ENCODE measurements at regions not wholly inside any gene's neighbourhood (a gene's known extent, or its start where the extent isn't known, plus 50 kb on each side); places are given as distances from the start of the nearest gene placed in this dataset.
A peak's percentile ranks its signal among the peaks of the same experiment; 100 is the strongest.
"Not testable (repeated sequence)": the region's sequence is repeated elsewhere in the genome, so short reads cannot be mapped to it uniquely, and the experiment has no call there.

DNA sequence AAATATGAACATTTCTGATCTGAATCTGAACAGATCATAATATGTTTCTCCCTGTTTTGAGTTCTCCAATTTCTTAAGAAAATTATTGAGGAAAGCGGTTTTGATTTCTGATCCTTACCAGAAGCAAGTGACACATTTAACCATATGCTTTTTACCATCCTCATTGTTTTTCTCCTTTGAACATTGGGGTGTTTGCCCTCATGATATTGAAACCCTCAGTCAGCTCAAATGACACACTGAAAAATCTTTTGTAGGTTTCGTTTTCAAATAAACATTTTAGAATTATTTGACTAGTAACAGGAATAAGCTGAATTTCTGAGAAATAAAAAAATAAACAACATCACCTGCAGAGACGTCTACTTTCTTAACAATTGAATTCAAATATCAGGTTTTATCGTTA, 252.1 kb downstream of the DOK5 start:
- no peak for DNase-seq (ENCODE audit: low spot score)

DNA sequence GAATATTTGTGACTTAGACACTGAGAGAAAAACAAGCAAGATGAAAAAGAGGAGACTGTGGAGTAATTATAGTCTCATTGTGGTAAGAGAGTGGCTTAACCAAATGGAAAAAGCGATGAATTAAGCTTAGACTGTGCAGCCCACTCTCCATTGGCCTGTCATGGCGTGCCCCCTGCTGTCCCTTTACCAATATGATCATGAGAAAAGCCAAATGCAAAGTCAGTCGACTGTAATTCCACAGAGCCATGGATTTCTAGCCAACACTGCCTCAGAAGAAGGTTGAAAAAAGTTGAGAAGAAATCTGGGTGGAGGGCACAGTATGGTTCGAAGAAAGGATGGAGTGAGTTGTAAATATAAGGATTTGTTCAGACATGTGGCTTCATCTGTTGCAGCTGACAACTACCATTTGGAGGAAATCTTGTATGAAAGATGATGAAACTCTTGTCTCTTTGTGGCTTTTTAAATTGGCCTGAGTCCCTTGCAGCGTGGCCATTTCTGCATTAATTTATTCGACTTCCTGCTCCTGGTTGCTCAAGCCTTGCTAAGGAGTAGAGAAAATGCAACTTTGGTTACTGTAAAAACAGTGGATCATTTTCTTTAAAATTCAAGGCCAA, 251.4 kb downstream of the DOK5 start:
- peak; percentile 4 for DNase-seq (ENCODE audit: low spot score)

DNA sequence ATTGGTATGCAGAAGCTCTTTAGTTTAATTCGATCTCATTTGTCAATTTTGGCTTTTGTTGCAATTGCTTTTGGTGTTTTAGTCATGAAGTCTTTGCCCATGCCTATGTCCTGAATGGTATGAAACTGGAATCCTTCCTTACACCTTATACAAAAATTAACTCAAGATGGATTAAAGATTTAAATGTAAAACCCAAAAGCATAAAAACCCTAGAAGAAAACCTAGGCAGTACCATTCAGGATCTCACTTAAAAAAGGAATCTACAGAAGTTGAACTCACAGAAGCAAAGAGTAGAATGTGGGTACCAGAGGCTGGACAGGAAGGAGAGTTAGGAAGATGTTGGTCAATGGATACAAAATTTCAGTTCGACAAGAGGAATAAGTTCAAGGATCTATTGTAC, 249.9 kb downstream of the DOK5 start:
- DNase-seq (ENCODE audit: low spot score), result not testable (repeated sequence)

DNA sequence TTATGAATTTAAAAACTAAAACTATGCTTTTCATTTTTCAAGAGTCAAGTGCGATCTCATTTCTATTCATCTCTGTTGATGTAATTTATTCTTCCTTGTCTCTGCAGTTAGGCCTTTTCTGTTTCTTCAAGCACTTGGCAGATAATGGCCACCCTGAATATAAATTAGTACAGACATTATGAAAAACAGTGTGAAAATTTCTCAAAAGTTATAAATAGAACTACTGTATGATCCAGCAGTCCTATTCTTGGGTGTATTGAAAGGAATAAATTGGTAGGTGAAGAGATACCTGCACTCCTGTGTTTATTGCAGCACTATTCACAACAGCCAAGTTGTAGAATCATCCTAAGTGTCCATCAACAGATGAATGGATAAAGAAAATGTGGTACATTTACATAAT, 248.3 kb downstream of the DOK5 start:
- no peak for DNase-seq (ENCODE audit: low spot score)

DNA sequence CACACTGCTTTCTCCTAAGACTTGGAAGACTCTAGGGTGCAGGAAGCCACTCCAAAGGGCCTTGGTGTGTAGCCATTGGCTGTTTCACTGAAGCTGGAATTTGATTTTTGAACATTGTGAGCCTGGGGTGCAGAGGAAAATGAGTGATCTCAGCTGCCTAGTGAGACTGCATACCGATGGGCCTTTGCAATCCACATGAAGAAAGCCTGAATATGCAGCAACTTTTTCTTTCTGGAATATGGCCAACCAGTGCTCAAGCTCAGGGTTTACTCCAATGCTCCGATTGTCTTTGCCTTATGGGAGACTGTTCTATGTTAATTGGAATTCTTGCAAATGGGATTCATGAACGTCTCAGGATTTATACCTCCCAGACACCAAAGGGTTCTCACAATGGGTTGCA, 242.6 kb downstream of the DOK5 start:
- DNase-seq (ENCODE audit: low spot score), result no peak

DNA sequence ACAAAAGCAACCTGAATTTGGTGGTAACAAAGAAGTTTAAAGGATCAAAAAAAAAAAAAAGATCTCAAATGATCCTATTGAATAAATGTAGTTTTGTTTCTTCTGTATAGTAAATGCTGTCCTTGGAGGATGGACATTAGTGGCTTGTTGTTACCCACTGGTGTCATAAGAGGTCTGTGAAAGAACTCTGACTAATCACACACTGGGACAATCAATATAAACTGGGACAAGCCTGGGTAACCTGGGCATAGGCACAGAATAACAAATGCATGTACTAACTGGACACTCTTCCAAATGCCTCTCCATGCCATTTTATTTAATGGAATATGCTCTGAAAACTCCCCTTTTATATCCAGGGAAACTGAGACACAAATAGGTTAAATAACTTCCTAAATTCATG, 241.4 kb downstream of the DOK5 start:
- DNase-seq (ENCODE audit: low spot score), result no peak

DNA sequence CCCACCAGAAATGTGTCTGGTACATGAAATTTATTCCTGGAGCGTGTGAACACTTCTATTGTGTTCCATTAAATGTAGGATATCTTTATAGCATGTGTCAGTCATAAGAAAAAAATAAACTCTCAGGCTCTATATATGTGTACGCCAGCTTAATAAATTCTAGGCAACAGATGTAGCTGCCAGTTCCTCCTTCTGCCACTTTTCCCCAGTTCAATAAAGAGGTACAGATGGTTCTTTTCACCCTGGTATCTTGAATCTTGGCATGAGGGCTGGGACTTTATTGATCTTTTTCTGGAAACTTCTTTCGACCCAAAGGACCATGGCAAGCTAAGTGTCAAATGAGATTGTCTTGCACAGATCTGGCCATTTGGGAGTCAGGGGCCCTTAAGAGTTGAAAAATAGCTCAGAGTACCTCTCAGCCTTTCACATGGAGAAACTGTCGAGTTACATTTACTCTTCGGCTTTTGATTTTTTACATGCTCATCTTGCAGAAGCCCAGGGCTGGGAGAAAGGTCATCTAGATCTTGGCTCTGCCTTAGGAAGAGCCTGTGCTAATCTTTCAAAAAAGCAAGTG, 240.9 kb downstream of the DOK5 start:
- DNase-seq (ENCODE audit: low spot score), result no peak

DNA sequence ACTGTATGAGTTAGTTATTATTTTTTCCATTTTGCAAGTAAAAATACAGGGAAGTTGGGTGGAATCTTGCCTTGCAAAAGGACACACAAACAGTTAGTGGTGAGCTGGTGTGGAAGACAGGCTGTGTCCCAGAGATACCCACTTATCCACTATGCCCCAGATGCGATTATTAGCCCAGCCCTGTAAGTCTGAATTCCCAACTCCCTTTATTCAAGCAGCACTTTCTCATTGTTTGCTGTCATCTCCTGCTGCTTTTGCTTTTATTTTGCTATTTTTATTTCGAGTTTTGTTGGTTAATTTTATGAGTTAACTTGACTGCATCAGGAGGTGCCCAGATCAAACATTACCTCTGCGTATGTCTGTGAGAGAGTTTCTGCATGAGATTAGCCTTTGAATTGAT, 239.4 kb downstream of the DOK5 start:
- no peak for DNase-seq (ENCODE audit: low spot score)

DNA sequence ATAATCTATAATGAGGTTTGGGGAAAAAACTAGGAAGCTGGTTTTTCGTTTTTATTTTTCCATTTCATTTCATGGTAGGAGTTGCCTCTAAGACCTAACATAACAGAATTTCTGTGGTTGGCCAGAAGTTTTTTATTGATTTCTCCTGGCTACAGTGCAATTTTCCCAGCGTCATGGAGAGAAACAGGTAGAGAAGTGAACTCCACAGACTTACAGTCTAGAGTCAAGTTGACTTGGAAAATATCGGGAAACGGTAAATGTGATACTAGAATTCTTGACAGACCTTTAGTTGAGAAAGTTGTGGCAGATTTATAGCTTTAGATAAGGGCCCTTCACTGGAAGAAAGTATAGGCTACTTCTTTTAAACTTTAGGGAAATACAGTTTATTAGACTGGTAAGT, 238.3 kb downstream of the DOK5 start:
- DNase-seq (ENCODE audit: low spot score), result no peak

DNA sequence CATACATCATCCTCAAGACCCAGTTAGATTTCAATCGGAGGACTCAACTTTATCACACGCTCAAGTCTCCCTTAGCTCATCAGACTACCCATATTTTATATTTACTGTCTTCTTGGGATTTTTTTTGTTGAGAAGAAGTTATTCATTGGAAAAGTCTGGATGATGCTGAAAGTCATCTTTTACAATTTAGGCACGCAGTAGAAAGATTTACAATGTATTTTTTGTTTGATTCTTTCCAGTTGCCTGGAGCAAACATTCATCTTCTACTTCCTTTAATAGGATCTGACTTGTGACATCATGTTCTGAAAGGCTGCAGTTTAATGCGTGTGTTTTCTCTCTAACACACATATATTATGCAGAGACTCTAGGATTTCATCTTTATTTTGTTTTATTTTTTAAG, 235.7 kb downstream of the DOK5 start:
- DNase-seq (ENCODE audit: low spot score), result no peak

DNA sequence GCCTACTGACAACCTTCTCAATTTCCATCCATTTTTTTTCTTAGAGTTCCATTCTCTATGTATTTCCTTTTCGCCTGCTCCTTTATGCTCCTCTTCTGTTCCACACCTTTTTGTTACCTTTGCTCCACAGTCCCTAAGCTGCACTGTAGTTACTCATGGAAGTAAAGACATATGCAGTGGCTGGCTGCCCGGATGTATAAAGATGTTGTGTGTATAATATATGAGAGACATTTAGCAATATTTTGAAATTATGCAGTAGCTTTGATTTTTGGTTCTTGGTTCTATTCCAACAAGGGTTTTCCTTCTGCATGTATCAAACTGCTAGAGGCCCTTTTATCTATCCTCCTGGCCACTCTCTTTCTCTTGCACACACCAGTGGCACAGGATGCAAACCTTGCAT, 234.9 kb downstream of the DOK5 start:
- DNase-seq (ENCODE audit: low spot score), result no peak

DNA sequence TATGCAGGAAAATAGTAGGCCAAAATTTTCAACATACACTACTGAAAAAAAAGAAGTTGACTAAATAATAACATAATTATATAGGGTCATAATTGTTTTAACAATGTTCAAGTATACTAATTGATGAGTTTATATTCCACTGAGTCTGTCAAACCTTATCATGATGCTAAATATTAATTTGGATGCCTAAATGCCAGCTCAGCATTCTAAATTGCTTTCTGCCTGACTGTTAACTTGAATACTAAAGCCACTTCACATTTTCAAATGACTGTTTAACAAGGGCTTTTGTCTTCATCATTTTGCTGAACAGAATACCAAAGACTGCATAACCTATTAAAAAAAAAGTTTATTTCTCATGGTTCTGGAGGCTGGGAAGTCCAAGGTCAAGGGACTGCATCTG, 232.8 kb downstream of the DOK5 start:
- no peak for DNase-seq (ENCODE audit: low spot score)

DNA sequence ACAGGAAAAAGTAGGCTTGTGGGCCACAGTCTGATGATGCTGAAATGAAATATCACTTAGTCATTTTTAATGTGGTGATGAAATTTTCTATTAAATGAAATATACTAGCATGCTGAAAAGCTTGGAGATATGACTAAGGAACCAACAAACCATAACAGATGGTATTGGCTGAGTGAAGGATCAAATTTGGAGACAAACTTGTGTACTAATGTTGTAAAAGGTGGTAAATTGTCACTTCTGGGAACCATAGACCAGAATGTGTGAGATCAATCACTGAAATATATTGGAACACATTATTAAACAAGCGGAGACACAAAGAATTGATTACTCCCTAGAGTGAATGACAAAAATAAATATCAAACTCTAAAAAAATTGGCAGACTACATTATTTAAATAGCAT, 232.4 kb downstream of the DOK5 start:
- DNase-seq (ENCODE audit: low spot score), result no peak

DNA sequence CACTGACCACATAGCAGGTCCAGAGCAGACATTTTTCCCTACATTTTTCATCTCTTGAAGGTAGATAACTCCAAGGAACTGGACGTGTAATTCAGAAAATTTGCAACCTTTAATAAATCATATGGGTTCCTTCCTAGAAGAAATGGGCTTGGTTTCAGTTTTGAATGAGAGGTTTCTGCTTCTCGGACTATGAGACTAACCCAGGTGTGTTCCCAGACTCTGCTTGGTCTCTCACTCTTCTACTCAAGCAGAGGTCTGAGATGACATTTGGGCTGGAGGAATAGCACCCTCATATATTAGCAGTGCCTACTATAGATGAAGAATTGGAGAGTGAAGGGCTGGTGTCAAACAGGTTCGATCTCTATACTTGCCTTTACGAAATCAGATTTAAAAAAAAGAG, 231.2 kb downstream of the DOK5 start:
- no peak for DNase-seq (ENCODE audit: low spot score)

DNA sequence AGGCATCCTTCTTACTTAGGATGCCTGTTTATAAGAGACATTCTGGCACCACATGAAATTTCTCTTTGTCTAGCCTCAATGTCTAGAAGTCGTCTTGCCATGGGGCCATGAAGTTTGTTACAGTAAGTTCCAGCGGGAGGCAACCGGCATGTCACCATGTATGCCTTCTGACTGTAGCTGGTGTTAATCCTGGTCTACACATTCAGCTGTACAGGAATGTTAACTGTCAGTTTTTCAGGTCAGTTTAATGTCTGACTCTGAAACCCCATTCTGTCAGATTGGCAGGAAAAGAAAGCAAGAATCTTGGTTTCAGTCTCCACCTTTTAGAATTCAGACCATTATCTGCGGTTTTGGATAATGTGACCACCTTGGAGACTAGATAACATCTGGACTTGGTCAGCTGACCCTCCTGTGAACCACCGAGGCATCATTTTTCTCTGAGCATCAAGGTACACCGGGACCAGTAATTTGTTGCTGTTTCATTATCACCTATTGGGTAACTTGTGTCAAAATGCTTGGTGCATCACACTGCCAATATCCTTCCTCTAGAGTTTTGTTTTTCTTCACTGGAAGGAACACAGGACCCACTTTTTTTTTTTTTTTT, 228.7 kb downstream of the DOK5 start:
- no peak for DNase-seq (ENCODE audit: low spot score)
